T47D (cell line): ENCODE measurements at regions not wholly inside any gene's neighbourhood (a gene's known extent, or its start where the extent isn't known, plus 50 kb on each side); places are given as distances from the start of the nearest gene placed in this dataset.

Experiments
- DNase-seq, 2 experiments: peaks; one replicate each; pipeline versions ENCODE4 v3.0.0 to v3.0.0-alpha.2; 2011 to 2012; ENCODE audit warnings: low read depth in 1 of 2, low spot score in 1 of 2
- JUND ChIP-seq: IDR thresholded peaks from 2 replicates; pipeline ENCODE4 v1.6.1; 2012; ENCODE audit warnings: low read depth
- in situ Hi-C: cut with HindIII; loops from 2 replicates; pipeline ENCODE4 v1.10.0; 2016; ENCODE audit warnings: low sequenced_read_pairs, low pct_unique_long_range_greater_than_20kb

- DNase-seq = no peak
- in situ Hi-C loops = no loop called here
- no peak for TF ChIP-seq JUND
These were observed 142.2 kb upstream of the ABCA1 start for GRCh38 chr9:105070176-105070575.

- TF ChIP-seq JUND = no peak
- in situ Hi-C loops = no loop called here
- no peak for DNase-seq
These were observed 144.5 kb upstream of the ABCA1 start for GRCh38 chr9:105072476-105072875.

GRCh38 chr9:105073147-105073546 is 145.2 kb upstream of the ABCA1 start:
- in situ Hi-C loops = no loop called here
- DNase-seq = no peak
- no peak for TF ChIP-seq JUND

DNA sequence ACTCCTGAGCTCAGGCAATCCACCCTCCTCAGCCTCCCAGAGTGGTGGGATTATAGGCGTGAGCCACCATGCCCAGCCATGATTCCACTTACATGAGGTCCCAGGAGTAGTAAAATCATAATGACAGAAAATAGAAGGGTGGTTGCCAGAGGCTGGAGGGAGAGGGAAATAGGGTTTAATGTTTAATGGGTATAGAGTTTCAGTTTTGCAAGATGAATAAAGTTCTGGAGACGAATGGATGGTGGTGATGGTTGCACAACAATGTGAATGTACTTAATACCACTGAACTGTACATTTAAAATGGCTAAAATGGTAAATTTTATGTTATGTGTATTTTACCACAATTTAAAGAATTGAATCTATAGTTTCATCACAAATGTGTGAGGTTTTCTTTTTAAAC is 146.5 kb upstream of the ABCA1 start:
- no peak for TF ChIP-seq JUND
- in situ Hi-C loops = no loop called here
- no peak for DNase-seq

DNA sequence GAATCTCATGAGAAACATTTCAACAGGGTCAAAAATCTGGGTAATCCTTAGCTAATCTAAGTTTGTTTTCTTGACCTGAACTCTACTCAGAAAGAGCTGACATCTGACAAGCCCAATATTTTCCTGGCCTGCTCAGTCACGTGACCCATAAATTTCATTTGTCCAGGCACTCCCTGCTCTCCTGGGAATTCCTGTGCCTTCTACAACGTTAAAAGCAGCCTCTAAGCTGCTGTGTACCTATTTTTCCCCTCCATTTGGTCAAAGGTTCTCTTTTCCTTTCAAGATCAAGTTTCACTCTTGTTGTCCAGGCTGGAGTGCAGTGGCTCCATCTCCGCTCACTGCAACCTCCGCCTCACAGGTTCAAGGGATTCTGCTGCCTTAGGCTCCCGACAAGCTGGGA is 148.8 kb upstream of the ABCA1 start:
- in situ Hi-C loops = no loop called here
- TF ChIP-seq JUND = no peak
- DNase-seq = no peak

DNA sequence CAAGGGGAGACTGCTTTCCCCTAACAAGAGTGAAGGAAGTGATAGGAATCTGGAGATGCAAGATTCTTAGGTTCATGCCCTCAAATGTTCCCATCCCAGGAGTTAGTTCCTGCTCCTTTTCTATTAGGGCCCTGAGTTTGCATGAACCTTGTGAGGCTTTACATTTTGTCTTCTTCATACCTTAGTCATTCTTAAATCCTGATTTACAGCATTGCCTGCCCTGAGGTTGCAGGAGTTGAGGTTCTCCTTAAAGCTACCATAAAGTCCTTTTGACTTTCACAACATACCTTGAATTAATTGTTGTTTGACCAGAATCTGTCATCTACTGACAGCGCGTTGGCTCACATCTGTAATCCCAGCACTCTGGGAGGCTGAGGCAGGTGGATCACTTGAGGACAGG is 151.5 kb upstream of the ABCA1 start:
- TF ChIP-seq JUND = no peak
- peak in 1 of 2 experiments; percentile 60 for DNase-seq
- in situ Hi-C loops = no loop called here

DNA sequence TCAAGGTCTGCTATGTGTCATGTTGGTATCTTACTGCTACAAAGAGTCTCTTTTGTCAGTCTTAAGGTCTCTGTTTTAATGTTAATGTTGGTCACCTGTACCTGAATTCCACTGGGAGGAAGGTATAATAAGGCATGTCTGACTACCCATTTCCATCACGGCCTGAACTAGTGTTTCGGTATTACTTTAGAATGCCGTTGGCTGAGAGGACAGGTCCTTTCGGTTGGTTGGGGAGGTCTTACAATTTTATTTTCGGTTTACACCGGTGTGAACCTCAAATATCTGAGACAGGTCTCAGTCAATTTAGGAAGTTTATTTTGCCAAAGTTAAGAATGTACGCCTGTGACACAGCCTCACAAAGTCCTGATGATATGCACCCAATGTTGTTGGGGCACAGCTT is 154.9 kb upstream of the ABCA1 start:
- in situ Hi-C loops = no loop called here
- TF ChIP-seq JUND = no peak
- DNase-seq = no peak

DNA sequence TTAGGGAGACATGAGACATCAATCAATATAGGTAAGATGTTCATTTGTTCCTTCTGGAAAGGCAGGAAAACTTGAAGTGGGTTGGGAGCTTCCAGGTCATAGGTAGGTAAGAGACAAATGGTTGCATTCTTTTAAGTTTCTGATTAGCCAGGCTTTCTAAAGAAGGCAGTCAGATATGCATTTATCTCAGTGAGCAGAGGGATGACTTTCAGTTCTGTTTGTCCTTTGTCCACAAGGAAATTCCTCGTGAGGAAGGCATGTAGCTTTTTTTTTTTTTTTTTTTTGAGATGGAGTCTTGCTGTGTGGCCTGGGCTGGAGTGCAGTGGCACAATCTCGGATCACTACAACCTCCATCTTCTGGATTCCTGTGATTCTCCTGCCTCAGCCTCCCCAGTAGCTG is 155.3 kb upstream of the ABCA1 start:
- in situ Hi-C loops = no loop called here
- DNase-seq = no peak
- TF ChIP-seq JUND = no peak

GRCh38 chr9:105087910-105088898 is 156.2 kb upstream of the SLC44A1 start:
- TF ChIP-seq JUND = no peak
- in situ Hi-C loops = no loop called here
- peak in 1 of 2 experiments; percentile 35 for DNase-seq

DNA sequence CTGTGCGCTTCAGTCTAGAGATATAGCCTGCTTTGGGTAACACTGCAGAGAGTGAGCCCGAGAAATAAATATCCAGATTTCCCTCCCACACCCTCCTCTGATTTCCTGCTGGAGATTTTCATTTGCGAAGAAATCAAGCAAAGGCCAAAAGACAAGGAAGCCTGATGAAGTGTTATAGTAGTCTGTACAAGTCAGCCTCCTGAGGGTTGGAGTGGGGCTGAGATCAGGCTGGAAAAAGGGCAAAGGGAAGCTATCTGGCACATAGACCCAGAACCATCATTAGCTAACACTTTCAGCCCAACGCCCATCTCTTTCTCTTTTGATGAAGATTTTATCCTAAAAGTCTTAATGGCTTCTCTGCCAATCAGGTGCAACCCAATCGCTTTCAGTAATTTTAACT is 154.6 kb upstream of the SLC44A1 start:
- TF ChIP-seq JUND = no peak
- no peak for DNase-seq
- in situ Hi-C loops = no loop called here

DNA sequence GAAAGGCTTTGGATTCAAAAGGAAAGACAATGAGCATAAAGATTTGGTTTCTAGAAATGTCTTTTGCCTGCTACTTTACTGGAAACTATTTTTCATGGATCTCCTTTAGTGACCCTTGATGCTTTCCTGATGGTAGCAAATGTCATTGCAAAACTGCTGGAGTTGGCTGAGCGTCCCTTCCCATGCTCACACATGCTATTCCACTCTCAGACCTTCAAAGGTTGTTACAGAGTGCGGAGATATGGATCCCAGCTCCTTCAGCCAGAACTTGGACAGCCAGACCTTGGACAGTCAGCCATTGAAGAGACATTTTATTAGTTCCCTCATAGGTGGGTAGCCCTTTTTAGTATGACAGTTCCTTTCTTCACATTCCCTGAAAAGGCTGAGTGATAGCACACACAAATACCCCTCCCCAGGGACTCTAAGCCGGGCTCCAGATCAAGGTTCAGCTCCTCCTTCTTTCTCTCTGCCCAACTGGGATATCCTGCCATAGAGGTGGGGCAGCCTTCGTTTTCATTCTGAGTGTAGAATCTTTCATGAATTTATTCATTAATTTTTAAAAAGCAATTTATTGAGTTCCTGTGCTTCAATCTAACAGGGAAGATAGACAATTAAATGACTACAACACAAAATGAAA is 153.3 kb upstream of the SLC44A1 start:
- no peak for DNase-seq
- TF ChIP-seq JUND = no peak
- in situ Hi-C loops = no loop called here

DNA sequence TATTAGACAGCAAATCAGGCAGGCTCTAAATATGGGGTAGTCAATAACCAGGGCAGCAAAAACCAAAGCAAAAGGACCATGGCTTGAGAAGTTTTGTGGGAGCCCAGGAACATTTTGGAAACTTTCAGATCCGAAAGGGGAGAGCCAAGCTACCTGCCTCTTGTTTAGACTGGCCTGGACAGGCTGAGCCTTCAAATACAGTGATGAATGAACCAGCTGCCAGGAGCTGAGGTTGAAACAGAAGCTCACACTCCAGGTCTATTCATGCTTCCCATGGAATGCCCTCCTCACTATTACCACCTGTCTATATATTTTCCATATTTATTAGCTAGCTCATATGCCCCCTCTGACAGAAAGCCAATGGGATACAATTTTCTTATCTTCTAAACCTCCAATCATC is 150.8 kb upstream of the SLC44A1 start:
- no peak for DNase-seq
- in situ Hi-C loops = no loop called here
- no peak for TF ChIP-seq JUND

DNA sequence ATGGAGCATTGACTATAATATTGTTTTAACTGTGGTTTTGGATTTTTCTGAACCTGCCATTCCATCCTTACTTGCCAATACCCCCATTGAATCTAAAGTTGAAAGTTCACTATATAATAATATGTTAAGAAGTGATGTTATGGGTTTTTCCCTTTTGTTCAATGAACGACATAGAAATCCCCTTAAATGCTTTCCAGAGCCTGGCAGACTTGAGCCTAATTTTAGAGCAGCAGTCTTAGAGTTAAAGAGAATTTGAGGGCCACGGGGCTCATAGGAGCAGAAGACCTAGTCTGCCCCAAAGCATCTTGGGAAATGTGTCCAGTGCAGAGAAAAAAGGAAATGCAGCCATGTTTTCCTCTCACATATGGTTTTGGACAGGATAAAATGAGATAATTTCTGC is 146.1 kb upstream of the SLC44A1 start:
- no peak for TF ChIP-seq JUND
- in situ Hi-C loops = no loop called here
- DNase-seq = no peak
